ENCODE measurements at regions not wholly inside any gene's neighbourhood (a gene's known extent, or its start where the extent isn't known, plus 50 kb on each side); places are given as distances from the start of the nearest gene placed in this dataset.
"Not testable (repeated sequence)": the region's sequence is repeated elsewhere in the genome, so short reads cannot be mapped to it uniquely, and the experiment has no call there.

GRCh38 chr1:149157409-149157808, 54.1 kb upstream of the NBPF9 start:
- not testable (repeated sequence) for DNase-seq (ENCODE audit: low spot score)

GRCh38 chr1:149158308-149158707, 55.0 kb upstream of the NBPF9 start:
- not testable (repeated sequence) for DNase-seq (ENCODE audit: low spot score)

- not testable (repeated sequence) for DNase-seq (ENCODE audit: low spot score)
These were observed 59.7 kb upstream of the NBPF9 start for GRCh38 chr1:149163063-149163444.

GRCh38 chr1:149174765-149175164, 71.4 kb upstream of the NBPF9 start:
- not testable (repeated sequence) for DNase-seq (ENCODE audit: low spot score)

- DNase-seq (ENCODE audit: low spot score) = not testable (repeated sequence)
These were observed 72.5 kb upstream of the NBPF9 start for GRCh38 chr1:149175812-149176211.

- peak; percentile 14 for DNase-seq (ENCODE audit: low spot score)
These were observed 73.3 kb upstream of the NBPF9 start for GRCh38 chr1:149176453-149177316.

- DNase-seq (ENCODE audit: low spot score) = not testable (repeated sequence)
These were observed 87.4 kb upstream of the NBPF9 start for GRCh38 chr1:149190742-149191141.

- DNase-seq (ENCODE audit: low spot score) = not testable (repeated sequence)
These were observed 93.3 kb upstream of the NBPF9 start for GRCh38 chr1:149196651-149197050.

GRCh38 chr1:149200567-149200966, 97.2 kb upstream of the NBPF9 start:
- not testable (repeated sequence) for DNase-seq (ENCODE audit: low spot score)

- not testable (repeated sequence) for DNase-seq (ENCODE audit: low spot score)
These were observed 98.9 kb upstream of the NBPF9 start for GRCh38 chr1:149202283-149202682.

GRCh38 chr1:149204396-149204795, 101.0 kb upstream of the NBPF9 start:
- DNase-seq (ENCODE audit: low spot score) = not testable (repeated sequence)

- DNase-seq (ENCODE audit: low spot score) = not testable (repeated sequence)
These were observed 105.5 kb upstream of the NBPF9 start for GRCh38 chr1:149208836-149209235.

- not testable (repeated sequence) for DNase-seq (ENCODE audit: low spot score)
These were observed 108.5 kb upstream of the NBPF9 start for GRCh38 chr1:149211757-149212420.

GRCh38 chr1:149212946-149213345, 109.6 kb upstream of the NBPF9 start:
- DNase-seq (ENCODE audit: low spot score) = not testable (repeated sequence)

- DNase-seq (ENCODE audit: low spot score) = not testable (repeated sequence)
These were observed 110.3 kb upstream of the NBPF9 start for GRCh38 chr1:149213673-149214072.

- not testable (repeated sequence) for DNase-seq (ENCODE audit: low spot score)
These were observed 115.0 kb upstream of the NBPF9 start for GRCh38 chr1:149218080-149218988.

- not testable (repeated sequence) for DNase-seq (ENCODE audit: low spot score)
These were observed 116.2 kb upstream of the NBPF9 start for GRCh38 chr1:149219539-149219938.

- not testable (repeated sequence) for DNase-seq (ENCODE audit: low spot score)
These were observed 117.2 kb upstream of the NBPF9 start for GRCh38 chr1:149220463-149221074.

GRCh38 chr1:149227933-149228665, 124.7 kb upstream of the NBPF9 start:
- not testable (repeated sequence) for DNase-seq (ENCODE audit: low spot score)

GRCh38 chr1:149228672-149229585, 125.6 kb upstream of the NBPF9 start:
- DNase-seq (ENCODE audit: low spot score) = not testable (repeated sequence)
